ENCODE measurements at regions not wholly inside any gene's neighbourhood (a gene's known extent, or its start where the extent isn't known, plus 50 kb on each side); places are given as distances from the start of the nearest gene placed in this dataset.
A peak's percentile ranks its signal among the peaks of the same experiment; 100 is the strongest.
"Not testable (repeated sequence)": the region's sequence is repeated elsewhere in the genome, so short reads cannot be mapped to it uniquely, and the experiment has no call there.

- no peak for ATAC-seq
- no peak for DNase-seq (ENCODE audit: low spot score in 2 of 2)
- Mint-ChIP-seq H3K27ac (no peak overlapping the region), H3K9me3 (peaks cover 0 to 4% of the 10 kb centered on the region in 2 donors), H3K36me3 (no peaks in the 10 kb centered on the region)
Observed at GRCh38 chr10:20596065-20596755, 300.9 kb downstream of the NEBL start.

DNA sequence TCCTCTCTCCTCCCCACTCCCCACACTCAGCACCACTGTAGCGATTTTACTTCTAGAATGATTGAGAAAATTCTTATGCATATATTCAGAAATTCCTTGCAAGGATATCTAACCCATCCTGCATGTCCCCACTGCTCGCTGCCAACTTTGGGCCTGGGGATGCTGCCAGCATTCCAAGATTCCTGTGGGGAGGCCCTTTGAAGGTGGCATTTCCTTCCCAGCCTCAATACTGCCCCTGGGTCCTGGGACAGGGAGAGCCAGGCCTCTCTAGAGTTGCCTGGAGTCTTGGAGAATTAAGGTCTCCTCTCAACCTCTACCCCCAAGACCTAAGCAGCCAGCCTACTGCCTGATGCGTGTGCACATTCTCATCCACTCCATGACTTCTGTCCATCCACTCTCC, 303.5 kb downstream of the NEBL start:
- DNase-seq (ENCODE audit: low spot score in 2 of 2) (no peak), ATAC-seq (no peak)
- Mint-ChIP-seq H3K9me3 (peaks cover 0 to 4% of the 10 kb centered on the region in 2 donors), H3K27ac (no peak overlapping the region), H3K36me3 (no peaks in the 10 kb centered on the region)

DNA sequence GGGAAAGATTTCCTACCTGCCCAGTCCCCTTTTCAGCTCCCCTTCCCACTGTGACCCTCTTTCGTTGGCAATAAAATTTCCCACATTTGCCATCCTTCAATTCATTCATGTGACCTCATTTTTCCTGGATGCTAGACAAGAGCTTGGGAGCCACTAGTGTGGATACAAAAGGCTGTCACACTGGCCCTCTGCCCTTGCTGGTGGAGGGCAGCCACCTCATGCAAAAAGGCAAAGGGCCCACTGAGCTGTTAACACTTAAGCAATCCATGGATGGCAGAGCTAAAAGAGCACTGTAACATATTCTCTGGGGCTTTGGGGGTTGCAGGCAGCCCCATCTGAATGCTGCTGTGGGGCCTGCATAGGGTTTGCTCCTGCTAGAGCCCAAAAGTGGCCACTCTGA, 315.1 kb downstream of the NEBL start:
- no peak overlapping the region for H3K27ac Mint-ChIP-seq
- no peak for ATAC-seq
- peaks cover 5 to 9% of the 10 kb centered on the region in 2 donors for H3K36me3 Mint-ChIP-seq
- H3K9me3 Mint-ChIP-seq, result peaks cover 31 to 32% of the 10 kb centered on the region in 2 donors
- DNase-seq (ENCODE audit: low spot score in 2 of 2), result no peak

- no peak for DNase-seq (ENCODE audit: low spot score in 2 of 2)
- Mint-ChIP-seq H3K9me3 (peaks cover 3 to 4% of the 10 kb centered on the region in 2 donors), H3K27ac (no peak overlapping the region), H3K36me3 (no peaks in the 10 kb centered on the region)
- ATAC-seq, result no peak
Observed at GRCh38 chr10:20573924-20574323, 323.2 kb downstream of the NEBL start.

DNA sequence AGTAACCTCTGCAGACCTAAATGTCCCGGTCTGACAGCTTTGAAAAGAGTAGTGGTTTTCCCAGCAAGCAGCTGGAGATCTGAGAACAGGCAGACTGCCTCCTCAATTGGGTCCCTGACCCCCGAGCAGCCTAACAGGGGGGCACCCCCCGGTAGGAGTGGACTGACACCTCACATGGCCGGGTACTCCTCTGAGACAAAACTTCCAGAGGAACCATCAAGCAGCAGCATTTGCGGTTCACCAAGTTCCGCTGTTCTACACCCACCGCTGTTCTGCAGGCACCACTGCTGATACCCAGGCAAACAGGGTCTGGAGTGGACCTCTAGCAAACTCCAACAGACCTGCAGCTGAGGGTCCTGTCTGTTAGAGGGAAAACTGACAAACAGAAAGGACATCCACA, 341.1 kb downstream of the NEBL start:
- not testable (repeated sequence) for ATAC-seq; H3K27ac Mint-ChIP-seq; DNase-seq (ENCODE audit: low spot score in 2 of 2)
- peaks cover 0 to 17% of the 10 kb centered on the region in 2 donors for H3K36me3 Mint-ChIP-seq
- H3K9me3 Mint-ChIP-seq, result peaks cover 14 to 20% of the 10 kb centered on the region in 2 donors

- DNase-seq (ENCODE audit: low spot score in 2 of 2) (no peak), ATAC-seq (no peak)
- peaks cover 0 to 23% of the 10 kb centered on the region in 2 donors for H3K36me3 Mint-ChIP-seq
- no peak overlapping the region for H3K27ac Mint-ChIP-seq
- H3K9me3 Mint-ChIP-seq, result peaks cover 14 to 24% of the 10 kb centered on the region in 2 donors
Observed at GRCh38 chr10:20552382-20552781, 344.7 kb downstream of the NEBL start.

DNA sequence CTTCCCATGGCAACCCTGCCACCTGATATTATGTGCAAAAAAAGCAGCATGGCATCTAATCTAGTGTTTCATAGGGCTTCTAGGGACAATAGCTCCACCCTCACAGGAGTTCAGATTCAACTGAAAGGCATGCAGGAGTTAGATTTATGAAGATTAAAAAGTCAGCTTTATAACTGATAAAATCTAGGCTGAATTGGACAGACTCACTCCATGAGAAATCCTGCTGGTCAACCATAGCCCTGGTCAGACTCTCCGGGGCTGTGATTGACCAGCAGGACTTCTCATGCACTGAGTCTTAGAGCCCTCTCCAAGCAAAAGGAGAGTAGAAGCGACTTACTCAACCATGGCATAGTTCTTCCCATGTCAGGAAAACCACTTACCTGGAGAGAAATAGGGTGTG, 345.4 kb downstream of the NEBL start:
- no peak overlapping the region for H3K27ac Mint-ChIP-seq
- ATAC-seq (no peak), DNase-seq (ENCODE audit: low spot score in 2 of 2) (no peak)
- peaks cover 14 to 21% of the 10 kb centered on the region in 2 donors for H3K9me3 Mint-ChIP-seq
- peaks cover 0 to 21% of the 10 kb centered on the region in 2 donors for H3K36me3 Mint-ChIP-seq

DNA sequence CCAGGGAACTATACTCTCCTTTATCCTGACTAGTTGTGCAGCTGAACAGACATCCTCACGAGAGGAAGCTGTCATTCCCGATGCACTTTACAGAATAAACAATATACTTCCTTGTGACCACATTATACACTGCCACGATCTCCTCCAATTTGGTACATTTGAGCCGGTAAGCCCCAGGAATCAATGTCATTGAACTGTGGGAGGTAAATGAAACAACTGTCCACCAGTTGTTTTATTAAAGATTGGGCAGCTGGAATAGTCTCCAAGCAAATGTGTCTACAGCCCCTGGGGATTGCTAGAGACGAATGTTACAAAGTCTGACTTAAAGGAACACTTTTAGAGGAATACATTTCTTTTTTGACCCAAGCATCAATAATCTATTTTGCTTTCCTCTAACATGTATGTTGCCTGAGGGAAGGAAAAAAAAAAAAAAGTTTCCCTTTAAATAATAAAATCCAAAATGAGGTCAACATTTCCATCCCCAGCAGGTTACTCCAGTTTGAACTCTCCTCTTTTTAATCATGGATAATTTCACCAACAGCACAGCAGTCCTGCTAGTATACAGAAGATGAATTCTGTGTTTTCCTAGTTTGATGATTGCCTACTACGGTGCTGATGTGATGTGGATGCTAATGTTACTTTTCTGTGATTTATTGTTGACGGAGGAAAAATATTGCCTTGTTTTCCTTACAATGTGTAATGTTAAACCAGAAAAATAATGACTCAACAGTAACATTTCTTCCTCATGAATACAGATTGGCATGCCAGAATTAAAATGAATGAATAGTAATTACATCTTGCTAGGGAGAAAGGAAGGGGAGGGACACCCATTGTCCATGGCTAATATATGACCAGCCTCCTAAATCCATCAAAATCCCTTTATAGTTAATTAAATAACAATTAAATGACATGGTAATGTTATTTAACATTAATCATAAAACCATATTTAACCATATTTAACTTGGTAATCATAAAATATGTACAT, 360.9 kb downstream of the NEBL start:
- Mint-ChIP-seq H3K27ac (no peak overlapping the region), H3K9me3 (peaks cover 6% of the 10 kb centered on the region in 2 donors), H3K36me3 (no peaks in the 10 kb centered on the region)
- DNase-seq (ENCODE audit: low spot score in 2 of 2), result no peak
- ATAC-seq, result no peak

DNA sequence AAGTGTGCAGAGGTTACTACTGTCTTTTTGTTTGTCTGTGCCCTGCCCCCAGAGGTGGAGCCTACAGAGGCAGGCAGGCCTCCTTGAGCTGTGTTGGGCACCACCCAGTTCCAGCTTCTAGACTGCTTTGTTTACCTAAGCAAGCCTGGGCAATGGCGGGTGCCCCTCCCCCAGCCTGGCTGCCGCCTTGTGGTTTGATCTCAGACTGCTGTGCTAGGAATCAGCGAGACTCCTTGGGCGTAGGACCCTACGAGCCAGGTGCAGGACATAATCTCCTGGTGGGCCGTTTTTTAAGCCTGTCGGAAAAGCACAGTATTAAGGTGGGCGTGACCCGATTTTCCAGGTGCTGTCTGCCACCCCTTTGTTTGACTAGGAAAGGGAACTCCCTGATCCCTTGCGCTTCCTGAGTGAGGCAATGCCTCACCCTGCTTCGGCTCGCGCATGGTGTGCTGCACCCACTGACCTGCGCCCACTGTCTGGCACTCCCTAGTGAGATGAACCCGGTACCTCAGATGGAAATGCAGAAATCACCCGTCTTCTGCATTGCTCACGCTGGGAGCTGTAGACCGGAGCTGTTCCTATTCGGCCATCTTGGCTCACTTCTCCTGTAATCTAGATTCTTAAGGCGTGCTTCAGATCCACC, 365.7 kb downstream of the NEBL start:
- Mint-ChIP-seq H3K9me3 (peaks cover 17 to 21% of the 10 kb centered on the region in 2 donors), H3K36me3 (peaks cover 0 to 10% of the 10 kb centered on the region in 2 donors)
- not testable (repeated sequence) for ATAC-seq; H3K27ac Mint-ChIP-seq; DNase-seq (ENCODE audit: low spot score in 2 of 2)

- ATAC-seq, result no peak
- Mint-ChIP-seq H3K9me3 (peaks cover 12 to 33% of the 10 kb centered on the region in 2 donors), H3K36me3 (no peaks in the 10 kb centered on the region)
Observed at GRCh38 chr10:20521186-20521585, 375.9 kb downstream of the NEBL start.

GRCh38 chr10:20515654-20516053, 381.5 kb downstream of the NEBL start:
- no peaks in the 10 kb centered on the region for H3K36me3 Mint-ChIP-seq
- no peak overlapping the region for H3K27ac Mint-ChIP-seq
- H3K9me3 Mint-ChIP-seq, result peaks cover 4 to 13% of the 10 kb centered on the region in 2 donors
- ATAC-seq (no peak), DNase-seq (ENCODE audit: low spot score in 2 of 2) (no peak)

More at GRCh38 chr10:20521186-20521585, 375.9 kb downstream of the NEBL start:
- no peak for DNase-seq (ENCODE audit: low spot score in 2 of 2)
- H3K27ac Mint-ChIP-seq, result no peak overlapping the region

GRCh38 chr10:20512631-20513030, 384.5 kb downstream of the NEBL start:
- DNase-seq (ENCODE audit: low spot score in 2 of 2) (no peak), ATAC-seq (no peak)
- Mint-ChIP-seq H3K27ac (no peak overlapping the region), H3K36me3 (no peaks in the 10 kb centered on the region), H3K9me3 (peaks cover 4 to 20% of the 10 kb centered on the region in 2 donors)

DNA sequence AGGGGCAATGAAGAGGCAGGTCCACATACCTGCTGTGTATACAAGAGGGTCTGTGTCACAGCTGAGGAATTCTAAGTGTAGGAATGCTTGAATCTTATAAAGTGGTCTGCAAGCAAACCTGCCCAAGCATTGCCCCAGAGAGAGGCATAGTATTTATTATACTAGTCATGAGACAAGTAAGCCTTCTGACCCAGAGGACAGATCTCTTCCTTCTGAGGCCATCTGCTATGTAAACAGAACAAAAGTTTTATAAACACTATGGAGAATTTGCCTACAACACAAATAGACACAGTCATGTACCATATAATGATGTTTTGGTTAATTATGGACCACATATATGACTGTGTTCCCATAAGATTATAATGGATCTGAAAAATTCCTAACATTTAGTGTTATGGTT, 388.2 kb downstream of the NEBL start:
- DNase-seq (ENCODE audit: low spot score in 2 of 2) (no peak), ATAC-seq (no peak)
- Mint-ChIP-seq H3K9me3 (peaks cover 0 to 17% of the 10 kb centered on the region in 2 donors), H3K36me3 (no peaks in the 10 kb centered on the region), H3K27ac (no peak overlapping the region)

- Mint-ChIP-seq H3K36me3 (peaks cover 7% of the 10 kb centered on the region in 2 donors), H3K9me3 (peaks cover 9 to 29% of the 10 kb centered on the region in 2 donors)
Observed at GRCh38 chr10:20502903-20503585, 394.1 kb downstream of the NEBL start.

DNA sequence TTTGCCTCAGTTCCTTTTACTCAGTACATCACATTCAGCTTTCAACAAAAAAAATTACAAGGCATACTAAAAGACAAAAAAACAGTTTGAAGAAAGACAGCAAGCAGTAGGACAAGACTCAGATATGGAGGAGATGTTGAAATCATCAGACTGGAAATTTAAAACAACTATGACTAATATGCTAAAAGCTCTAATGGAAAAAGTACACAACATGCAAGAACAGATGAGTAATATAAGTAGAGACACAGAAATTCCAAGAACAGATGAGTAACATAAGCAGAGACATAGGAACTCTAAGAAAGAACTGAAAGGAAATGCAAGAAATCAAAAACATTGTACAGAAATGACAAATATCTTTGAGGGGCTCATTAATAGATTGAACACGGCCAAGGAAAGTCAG, 402.6 kb downstream of the NEBL start:
- Mint-ChIP-seq H3K27ac (no peak overlapping the region), H3K36me3 (no peaks in the 10 kb centered on the region), H3K9me3 (peaks cover 14 to 17% of the 10 kb centered on the region in 2 donors)
- ATAC-seq (peak in 1 of 2 donors; percentile 78), DNase-seq (ENCODE audit: low spot score in 2 of 2) (no peak)

More at GRCh38 chr10:20502903-20503585, 394.1 kb downstream of the NEBL start:
- DNase-seq (ENCODE audit: low spot score in 2 of 2) (no peak), ATAC-seq (no peak)
- no peak overlapping the region for H3K27ac Mint-ChIP-seq

GRCh38 chr10:20492447-20492846, 404.7 kb downstream of the NEBL start:
- DNase-seq (ENCODE audit: low spot score in 2 of 2) (no peak), ATAC-seq (no peak)
- no peaks in the 10 kb centered on the region for H3K36me3 Mint-ChIP-seq
- no peak overlapping the region for H3K27ac Mint-ChIP-seq
- H3K9me3 Mint-ChIP-seq, result peaks cover 10 to 16% of the 10 kb centered on the region in 2 donors
